HG02970 (cell line): ENCODE measurements at regions not wholly inside any gene's neighbourhood (a gene's known extent, or its start where the extent isn't known, plus 50 kb on each side); places are given as distances from the start of the nearest gene placed in this dataset.

ENCODE experiments used
- ATAC-seq: cut with Tn5 transposase; IDR thresholded peaks from one replicate; pipeline ENCODE4 v1.9.1; 2021; ENCODE audit warnings: mild to moderate bottlenecking, moderate library complexity, moderate number of reproducible peaks; ENCODE audit not compliant: unreplicated experiment, low FRiP score

- ATAC-seq = no peak
Measured at GRCh38 chrX:20529711-20530110, 263.0 kb upstream of the RPS6KA3 start.

GRCh38 chrX:20529301-20529700 is 262.6 kb upstream of the RPS6KA3 start:
- no peak for ATAC-seq

- ATAC-seq = no peak
Measured at GRCh38 chrX:20527558-20528011, 260.9 kb upstream of the RPS6KA3 start.

- no peak for ATAC-seq
Measured at GRCh38 chrX:20527041-20527440, 260.3 kb upstream of the RPS6KA3 start.

- no peak for ATAC-seq
Measured at GRCh38 chrX:20523626-20524312, 257.1 kb upstream of the RPS6KA3 start.

- no peak for ATAC-seq
Measured at GRCh38 chrX:20522420-20522819, 255.7 kb upstream of the RPS6KA3 start.

- no peak for ATAC-seq
Measured at GRCh38 chrX:20521222-20521621, 254.5 kb upstream of the RPS6KA3 start.

- no peak for ATAC-seq
Measured at GRCh38 chrX:20519826-20520225, 253.1 kb upstream of the RPS6KA3 start.

- ATAC-seq = no peak
Measured at GRCh38 chrX:20519146-20519545, 252.4 kb upstream of the RPS6KA3 start.

GRCh38 chrX:20517565-20517964 is 250.9 kb upstream of the RPS6KA3 start:
- ATAC-seq = no peak

- ATAC-seq = peak; percentile 96
Measured at GRCh38 chrX:20515841-20516461, 249.2 kb upstream of the RPS6KA3 start.

- no peak for ATAC-seq
Measured at GRCh38 chrX:20514358-20514757, 247.6 kb upstream of the RPS6KA3 start.

- ATAC-seq = no peak
Measured at GRCh38 chrX:20513185-20513584, 246.5 kb upstream of the RPS6KA3 start.

- no peak for ATAC-seq
Measured at GRCh38 chrX:20511792-20512191, 245.1 kb upstream of the RPS6KA3 start.

- ATAC-seq = no peak
Measured at GRCh38 chrX:20507901-20508620, 241.4 kb upstream of the RPS6KA3 start.

GRCh38 chrX:20506739-20507138 is 240.0 kb upstream of the RPS6KA3 start:
- no peak for ATAC-seq

- ATAC-seq = no peak
Measured at GRCh38 chrX:20500949-20501348, 234.2 kb upstream of the RPS6KA3 start.

GRCh38 chrX:20500171-20500865 is 233.6 kb upstream of the RPS6KA3 start:
- no peak for ATAC-seq

- no peak for ATAC-seq
Measured at GRCh38 chrX:20499763-20500162, 233.1 kb upstream of the RPS6KA3 start.

GRCh38 chrX:20498851-20499635 is 232.3 kb upstream of the RPS6KA3 start:
- no peak for ATAC-seq
